ENCODE measurements at regions not wholly inside any gene's neighbourhood (a gene's known extent, or its start where the extent isn't known, plus 50 kb on each side); places are given as distances from the start of the nearest gene placed in this dataset.

DNA sequence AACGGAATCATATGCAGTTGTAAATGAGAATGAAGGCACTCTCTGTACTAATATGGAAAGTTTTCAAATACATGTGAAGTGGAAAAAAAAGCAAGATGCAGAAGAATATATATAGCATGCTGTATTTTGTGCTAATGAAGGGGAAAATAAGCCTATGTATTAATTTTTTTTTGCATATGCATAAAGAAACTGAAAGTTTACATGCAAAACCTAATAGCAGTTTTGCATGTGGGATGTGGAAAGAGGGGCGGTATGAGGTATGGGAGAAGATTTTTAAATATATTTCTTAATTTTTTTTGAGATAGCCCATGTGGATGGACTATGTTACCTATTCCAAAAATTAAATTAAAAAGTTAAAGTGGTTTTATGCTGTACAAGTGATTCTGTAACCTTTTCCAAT, 83.7 kb upstream of the IL12B start:
- TF ChIP-seq, protein P1, sequence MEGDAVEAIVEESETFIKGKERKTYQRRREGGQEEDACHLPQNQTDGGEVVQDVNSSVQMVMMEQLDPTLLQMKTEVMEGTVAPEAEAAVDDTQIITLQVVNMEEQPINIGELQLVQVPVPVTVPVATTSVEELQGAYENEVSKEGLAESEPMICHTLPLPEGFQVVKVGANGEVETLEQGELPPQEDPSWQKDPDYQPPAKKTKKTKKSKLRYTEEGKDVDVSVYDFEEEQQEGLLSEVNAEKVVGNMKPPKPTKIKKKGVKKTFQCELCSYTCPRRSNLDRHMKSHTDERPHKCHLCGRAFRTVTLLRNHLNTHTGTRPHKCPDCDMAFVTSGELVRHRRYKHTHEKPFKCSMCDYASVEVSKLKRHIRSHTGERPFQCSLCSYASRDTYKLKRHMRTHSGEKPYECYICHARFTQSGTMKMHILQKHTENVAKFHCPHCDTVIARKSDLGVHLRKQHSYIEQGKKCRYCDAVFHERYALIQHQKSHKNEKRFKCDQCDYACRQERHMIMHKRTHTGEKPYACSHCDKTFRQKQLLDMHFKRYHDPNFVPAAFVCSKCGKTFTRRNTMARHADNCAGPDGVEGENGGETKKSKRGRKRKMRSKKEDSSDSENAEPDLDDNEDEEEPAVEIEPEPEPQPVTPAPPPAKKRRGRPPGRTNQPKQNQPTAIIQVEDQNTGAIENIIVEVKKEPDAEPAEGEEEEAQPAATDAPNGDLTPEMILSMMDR (IDR thresholded peaks at IDR 0.05; ENCODE audit: low read depth, low read length, missing input control): no peak
- no peak for TF ChIP-seq REST (IDR thresholded peaks at IDR 0.05)
- no peak for TF ChIP-seq YY1 (IDR thresholded peaks at IDR 0.05)
- TF ChIP-seq HNF4G (IDR thresholded peaks at IDR 0.05): no peak
